OCI-LY1 (cell line): ENCODE measurements at regions not wholly inside any gene's neighbourhood (a gene's known extent, or its start where the extent isn't known, plus 50 kb on each side); places are given as distances from the start of the nearest gene placed in this dataset.

Source experiments
- CTCF ChIP-seq: fragments of 200-600 bp; sonication (generic), shearing (Covaris generic); IDR thresholded peaks from 2 replicates; pipeline ENCODE4 v1.5.1; 2017; ENCODE audit warnings: mild to moderate bottlenecking, antibody characterized with exemption, low read length, moderate library complexity, mixed read lengths
- EZH2 ChIP-seq: fragments of 200-600 bp; sonication (generic), shearing (Covaris generic); IDR thresholded peaks from 2 replicates; pipeline ENCODE4 v1.8.0; 2017; ENCODE audit warnings: borderline replicate concordance, mixed run types, mild to moderate bottlenecking, antibody characterized with exemption, low read length, moderate library complexity, mixed read lengths

- TF ChIP-seq CTCF (no peak), EZH2 (no peak)
Observed at GRCh38 chr7:13189668-13190067, 502.2 kb downstream of the ARL4A start.
